ENCODE measurements at regions not wholly inside any gene's neighbourhood (a gene's known extent, or its start where the extent isn't known, plus 50 kb on each side); places are given as distances from the start of the nearest gene placed in this dataset.

GRCh38 chr21:28762357-28762735, 230.3 kb downstream of the LTN1 start:
- no peak for DNase-seq (ENCODE audit: low spot score)
- TF ChIP-seq CTCF (conservative IDR thresholded peaks at IDR 0.05; ENCODE audit: low read depth), result no peak
- POLR2A ChIA-PET (ENCODE audit: low non-redundant PET), result no interaction called here
- H3K27ac ChIP-seq, result no peak overlapping the region
- CTCF ChIA-PET, result interaction anchor here (0.6 kb wide), 1 partner anchor 1346 kb away, joined by 3 read pairs; no protein-coding TSS in a partner anchor

GRCh38 chr21:28761674-28762356, 230.9 kb downstream of the LTN1 start:
- H3K27ac ChIP-seq, result no peak overlapping the region
- DNase-seq (ENCODE audit: low spot score), result no peak
- ChIA-PET CTCF (interaction anchor here (0.6 kb wide), 2 partner anchors 10 to 1346 kb away, joined by 3 read pairs; no protein-coding TSS in a partner anchor), POLR2A (ENCODE audit: low non-redundant PET) (no interaction called here)
- TF ChIP-seq CTCF (conservative IDR thresholded peaks at IDR 0.05; ENCODE audit: low read depth), result no peak

GRCh38 chr21:28758883-28759242, 233.8 kb downstream of the LTN1 start:
- no peak overlapping the region for H3K27ac ChIP-seq
- POLR2A ChIA-PET (ENCODE audit: low non-redundant PET), result no interaction called here
- no peak for DNase-seq (ENCODE audit: low spot score)
- TF ChIP-seq CTCF (conservative IDR thresholded peaks at IDR 0.05; ENCODE audit: low read depth), result no peak
- CTCF ChIA-PET, result interaction anchor here (1.2 kb wide), 1 partner anchor 14 kb away, joined by 5 read pairs; no protein-coding TSS in a partner anchor

- POLR2A ChIA-PET (ENCODE audit: low non-redundant PET), result no interaction called here
- no peak for DNase-seq (ENCODE audit: low spot score)
- CTCF ChIA-PET, result interaction anchor here (1.2 kb wide), 1 partner anchor 13 kb away, joined by 5 read pairs; no protein-coding TSS in a partner anchor
- TF ChIP-seq CTCF (conservative IDR thresholded peaks at IDR 0.05; ENCODE audit: low read depth), result no peak
- no peak overlapping the region for H3K27ac ChIP-seq
Observed at GRCh38 chr21:28758042-28758882, 234.4 kb downstream of the LTN1 start.

- no peak overlapping the region for H3K27ac ChIP-seq
- no peak for DNase-seq (ENCODE audit: low spot score)
- no peak for TF ChIP-seq CTCF (conservative IDR thresholded peaks at IDR 0.05; ENCODE audit: low read depth)
- ChIA-PET POLR2A (ENCODE audit: low non-redundant PET) (no interaction called here), CTCF (interaction anchor here (0.6 to 2.5 kb wide), 2 partner anchors 9 to 18 kb away, joined by 5 to 10 read pairs; no protein-coding TSS in a partner anchor)
Observed at GRCh38 chr21:28754862-28755261, 237.8 kb downstream of the LTN1 start.

- no peak overlapping the region for H3K27ac ChIP-seq
- ChIA-PET POLR2A (ENCODE audit: low non-redundant PET) (no interaction called here), CTCF (interaction anchor here (0.6 to 2.5 kb wide), 2 partner anchors 9 to 1523 kb away, joined by 5 to 10 read pairs; no protein-coding TSS in a partner anchor)
- no peak for DNase-seq (ENCODE audit: low spot score)
- no peak for TF ChIP-seq CTCF (conservative IDR thresholded peaks at IDR 0.05; ENCODE audit: low read depth)
Observed at GRCh38 chr21:28754127-28754611, 238.5 kb downstream of the LTN1 start.

Measured in RWPE1 (cell line).